ENCODE measurements at regions not wholly inside any gene's neighbourhood (a gene's known extent, or its start where the extent isn't known, plus 50 kb on each side); places are given as distances from the start of the nearest gene placed in this dataset.

DNA sequence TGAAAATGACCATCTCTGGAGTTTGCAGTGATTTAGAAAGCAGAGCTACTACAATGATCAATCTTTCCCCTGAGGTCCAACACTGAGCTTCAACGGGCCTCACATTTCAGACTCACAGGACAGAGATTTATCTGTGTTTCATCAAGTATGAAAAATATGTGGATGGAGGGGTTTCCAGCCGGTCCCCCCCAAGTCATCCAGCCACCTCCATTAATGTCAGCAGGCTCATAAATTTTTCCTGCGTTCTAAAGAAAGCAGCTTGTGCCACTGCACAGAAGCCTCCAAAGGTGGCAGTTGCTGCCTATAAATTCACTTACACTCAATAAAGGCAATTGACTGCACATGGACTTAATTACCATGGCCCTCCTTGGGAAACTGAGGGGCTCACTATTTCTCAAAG lies 117.4 kb upstream of the ACKR3 start:
- no peak overlapping the region for H3K27ac ChIP-seq
- DNase-seq, result no peak
- no peak for TF ChIP-seq POLR2AphosphoS5 (IDR thresholded peaks at IDR 0.05)
- intact Hi-C loops (cut with DNase I), result no loop called here
- no peaks in the 10 kb centered on the region for H3K9me3 ChIP-seq
- no peaks in the 10 kb centered on the region for H3K27me3 ChIP-seq
- H3K4me1 ChIP-seq, result no peaks in the 10 kb centered on the region
- no peak overlapping the region for H3K4me3 ChIP-seq
- 70 to 71% methylated on average over 3 of the region's 3 CpGs for WGBS, 2 donors
- no peaks in the 10 kb centered on the region for H3K36me3 ChIP-seq

DNA sequence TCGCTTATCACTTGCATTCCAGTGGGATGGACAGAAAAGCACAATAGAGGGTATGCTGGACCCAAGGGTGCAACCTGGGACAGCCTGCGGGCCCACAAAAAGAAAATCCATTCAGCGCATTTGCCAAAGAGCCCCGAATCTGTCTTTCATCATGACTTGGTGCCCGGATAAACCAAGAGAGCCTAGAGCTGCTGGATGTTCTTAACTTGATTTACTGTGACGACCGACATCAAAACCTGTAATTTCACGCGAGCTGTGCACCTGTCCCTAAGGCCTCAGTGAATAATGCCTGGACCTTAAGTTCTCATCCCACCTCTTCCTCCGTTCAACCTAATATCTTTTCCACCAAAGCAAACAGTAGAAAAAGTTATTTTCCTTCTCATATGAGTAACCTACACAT lies 115.5 kb upstream of the ACKR3 start:
- H3K4me1 ChIP-seq, result no peaks in the 10 kb centered on the region
- H3K9me3 ChIP-seq, result no peaks in the 10 kb centered on the region

GRCh38 chr2:236459393-236459792 lies 110.2 kb upstream of the ACKR3 start:
- DNase-seq, result no peak
- Histone ChIP-seq H3K36me3 (no peaks in the 10 kb centered on the region), H3K4me3 (no peak overlapping the region), H3K27ac (no peak overlapping the region), H3K9me3 (peaks cover 0 to 7% (median 0%) of the 10 kb centered on the region in 4 donors), H3K27me3 (no peaks in the 10 kb centered on the region), H3K4me1 (no peaks in the 10 kb centered on the region)
- TF ChIP-seq EP300 (IDR thresholded peaks at IDR 0.05) (no peak), POLR2A (IDR thresholded peaks at IDR 0.05) (no peak), POLR2AphosphoS5 (IDR thresholded peaks at IDR 0.05) (no peak)
- TF ChIP-seq, protein P1, sequence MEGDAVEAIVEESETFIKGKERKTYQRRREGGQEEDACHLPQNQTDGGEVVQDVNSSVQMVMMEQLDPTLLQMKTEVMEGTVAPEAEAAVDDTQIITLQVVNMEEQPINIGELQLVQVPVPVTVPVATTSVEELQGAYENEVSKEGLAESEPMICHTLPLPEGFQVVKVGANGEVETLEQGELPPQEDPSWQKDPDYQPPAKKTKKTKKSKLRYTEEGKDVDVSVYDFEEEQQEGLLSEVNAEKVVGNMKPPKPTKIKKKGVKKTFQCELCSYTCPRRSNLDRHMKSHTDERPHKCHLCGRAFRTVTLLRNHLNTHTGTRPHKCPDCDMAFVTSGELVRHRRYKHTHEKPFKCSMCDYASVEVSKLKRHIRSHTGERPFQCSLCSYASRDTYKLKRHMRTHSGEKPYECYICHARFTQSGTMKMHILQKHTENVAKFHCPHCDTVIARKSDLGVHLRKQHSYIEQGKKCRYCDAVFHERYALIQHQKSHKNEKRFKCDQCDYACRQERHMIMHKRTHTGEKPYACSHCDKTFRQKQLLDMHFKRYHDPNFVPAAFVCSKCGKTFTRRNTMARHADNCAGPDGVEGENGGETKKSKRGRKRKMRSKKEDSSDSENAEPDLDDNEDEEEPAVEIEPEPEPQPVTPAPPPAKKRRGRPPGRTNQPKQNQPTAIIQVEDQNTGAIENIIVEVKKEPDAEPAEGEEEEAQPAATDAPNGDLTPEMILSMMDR (IDR thresholded peaks at IDR 0.05), result no peak
- WGBS, 2 donors, result 96% methylated on average over 18 of the region's 18 CpGs
- intact Hi-C loops (cut with DNase I), result no loop called here

More for the DNA sequence above, 115.5 kb upstream of the ACKR3 start:
- Histone ChIP-seq H3K4me3 (no peak overlapping the region), H3K27me3 (no peaks in the 10 kb centered on the region), H3K27ac (no peak overlapping the region), H3K36me3 (no peaks in the 10 kb centered on the region)
- no peak for DNase-seq
- TF ChIP-seq, protein P1 (IDR thresholded peaks at IDR 0.05), result no peak
- no peak for TF ChIP-seq POLR2A (IDR thresholded peaks at IDR 0.05)
- TF ChIP-seq EP300 (IDR thresholded peaks at IDR 0.05), result no peak
- no peak for TF ChIP-seq POLR2AphosphoS5 (IDR thresholded peaks at IDR 0.05)
- 87 to 92% methylated on average over 10 of the region's 10 CpGs for WGBS, 2 donors
- intact Hi-C loops (cut with DNase I), result no loop called here

- Histone ChIP-seq H3K27me3 (no peaks in the 10 kb centered on the region), H3K27ac (no peak overlapping the region), H3K9me3 (peaks cover 0 to 9% (median 3%) of the 10 kb centered on the region in 4 donors), H3K4me3 (no peak overlapping the region), H3K4me1 (no peaks in the 10 kb centered on the region), H3K36me3 (no peaks in the 10 kb centered on the region)
- DNase-seq, result no peak
- intact Hi-C loops (cut with DNase I), result no loop called here
- TF ChIP-seq POLR2AphosphoS5 (IDR thresholded peaks at IDR 0.05), result no peak
- TF ChIP-seq EP300 (IDR thresholded peaks at IDR 0.05), result no peak
- no peak for TF ChIP-seq POLR2A (IDR thresholded peaks at IDR 0.05)
- TF ChIP-seq, protein P1 (IDR thresholded peaks at IDR 0.05), result no peak
- WGBS, 2 donors, result 86 to 88% methylated on average over 1 of the region's 1 CpG
Measured at GRCh38 chr2:236464140-236464539, 105.5 kb upstream of the ACKR3 start.

GRCh38 chr2:236472720-236473495 lies 96.7 kb upstream of the ACKR3 start:
- Histone ChIP-seq H3K27ac (no peak overlapping the region), H3K9me3 (no peaks in the 10 kb centered on the region), H3K36me3 (no peaks in the 10 kb centered on the region), H3K4me3 (no peak overlapping the region), H3K4me1 (no peaks in the 10 kb centered on the region), H3K27me3 (no peaks in the 10 kb centered on the region)
- intact Hi-C loops (cut with DNase I), result no loop called here
- 75 to 85% methylated on average over 9 of the region's 9 CpGs for WGBS, 2 donors
- TF ChIP-seq POLR2A (IDR thresholded peaks at IDR 0.05) (no peak), POLR2AphosphoS5 (IDR thresholded peaks at IDR 0.05) (no peak), EP300 (IDR thresholded peaks at IDR 0.05) (no peak)
- TF ChIP-seq, protein P1 (IDR thresholded peaks at IDR 0.05), result no peak
- no peak for DNase-seq

All from sigmoid colon (tissue), 6 donors.